Uterus (tissue), 2 donors: ENCODE measurements at regions not wholly inside any gene's neighbourhood (a gene's known extent, or its start where the extent isn't known, plus 50 kb on each side); places are given as distances from the start of the nearest gene placed in this dataset.

ENCODE experiments used
- CTCF ChIP-seq, 4 experiments: fragments of 200-600 bp in 2 of 4; fragments of 450-650 bp in 2 of 4; sonication (generic) in 2 of 4; IDR thresholded peaks; one replicate each; pipeline ENCODE4 v1.5.1; 2016 to 2019; ENCODE audit warnings: antibody characterized with exemption in 4 of 4, mild to moderate bottlenecking in 2 of 4, moderate library complexity in 1 of 4
- POLR2A ChIP-seq, 2 donors: fragments of 450-650 bp; IDR thresholded peaks; one replicate each; pipeline ENCODE4 v1.6.1; 2016; ENCODE audit warnings: antibody characterized with exemption in 2 of 2, mild to moderate bottlenecking in 1 of 2, moderate library complexity in 1 of 2

- TF ChIP-seq POLR2A (IDR thresholded peaks at IDR 0.05) (no peak), CTCF (IDR thresholded peaks at IDR 0.05) (no peak)
Observed at GRCh38 chr11:69950621-69951020, 127.5 kb upstream of the ANO1 start.
